Hypothalamus (tissue), 51 donors: ENCODE measurements at regions not wholly inside any gene's neighbourhood (a gene's known extent, or its start where the extent isn't known, plus 50 kb on each side); places are given as distances from the start of the nearest gene placed in this dataset.

Source experiments
- DNase-seq, 51 donors: peaks; one replicate each; lab custom pipeline; 2025; lab: John Stamatoyannopoulos, UW

GRCh38 chr4:186927624-186928023, 204.0 kb upstream of the FAT1 start:
- DNase-seq = no peak

- no peak for DNase-seq
Observed at GRCh38 chr4:186930024-186930423, 206.4 kb upstream of the FAT1 start.

- no peak for DNase-seq
Observed at GRCh38 chr4:186931519-186931918, 207.9 kb upstream of the FAT1 start.

GRCh38 chr4:186932196-186932595, 208.5 kb upstream of the FAT1 start:
- DNase-seq = no peak

- DNase-seq = no peak
Observed at GRCh38 chr4:186932631-186933187, 209.1 kb upstream of the FAT1 start.

- no peak for DNase-seq
Observed at GRCh38 chr4:186934244-186934643, 210.6 kb upstream of the FAT1 start.

- no peak for DNase-seq
Observed at GRCh38 chr4:186934841-186935443, 211.3 kb upstream of the FAT1 start.

- no peak for DNase-seq
Observed at GRCh38 chr4:186935901-186936300, 212.2 kb upstream of the FAT1 start.

GRCh38 chr4:186936496-186937375, 213.1 kb upstream of the FAT1 start:
- DNase-seq = no peak

GRCh38 chr4:186939226-186939625, 215.6 kb upstream of the FAT1 start:
- no peak for DNase-seq

GRCh38 chr4:186939766-186940165, 216.1 kb upstream of the FAT1 start:
- no peak for DNase-seq

- DNase-seq = no peak
Observed at GRCh38 chr4:186940476-186940875, 216.8 kb upstream of the FAT1 start.

GRCh38 chr4:186942758-186943377, 219.2 kb upstream of the FAT1 start:
- DNase-seq = peak in 1 of 51 donors; percentile 8

- no peak for DNase-seq
Observed at GRCh38 chr4:186943411-186943810, 219.8 kb upstream of the FAT1 start.

GRCh38 chr4:186946136-186946535, 222.5 kb upstream of the FAT1 start:
- no peak for DNase-seq

GRCh38 chr4:186946682-186947294, 223.1 kb upstream of the FAT1 start:
- peak in 1 of 51 donors; percentile 10 for DNase-seq

- no peak for DNase-seq
Observed at GRCh38 chr4:186948361-186949242, 224.9 kb upstream of the FAT1 start.

GRCh38 chr4:186949847-186950246, 226.2 kb upstream of the FAT1 start:
- no peak for DNase-seq

GRCh38 chr4:186952709-186953108, 229.1 kb upstream of the FAT1 start:
- DNase-seq = no peak
